ENCODE measurements at regions not wholly inside any gene's neighbourhood (a gene's known extent, or its start where the extent isn't known, plus 50 kb on each side); places are given as distances from the start of the nearest gene placed in this dataset.
"Not testable (repeated sequence)": the region's sequence is repeated elsewhere in the genome, so short reads cannot be mapped to it uniquely, and the experiment has no call there.

DNA sequence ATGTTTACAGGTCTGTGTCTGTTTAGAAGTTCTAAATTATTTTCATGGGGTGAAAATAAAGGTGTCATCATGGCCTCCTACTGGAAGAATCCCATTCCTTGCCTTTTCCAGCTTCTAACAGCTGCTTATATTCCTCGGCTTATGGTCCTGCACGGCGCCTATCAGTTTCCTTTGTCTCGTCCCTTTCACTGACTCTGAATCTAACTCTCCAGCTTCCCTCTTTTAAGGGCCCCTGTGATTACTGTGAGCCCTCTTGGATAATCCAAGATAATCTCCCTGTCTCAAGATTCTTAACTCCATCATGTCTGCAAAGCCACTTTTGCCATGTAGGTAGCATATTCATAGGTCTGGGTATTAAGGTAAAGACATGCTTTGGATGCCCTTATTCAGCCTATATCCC, 441.0 kb upstream of the ERCC4 start:
- no peak for DNase-seq

DNA sequence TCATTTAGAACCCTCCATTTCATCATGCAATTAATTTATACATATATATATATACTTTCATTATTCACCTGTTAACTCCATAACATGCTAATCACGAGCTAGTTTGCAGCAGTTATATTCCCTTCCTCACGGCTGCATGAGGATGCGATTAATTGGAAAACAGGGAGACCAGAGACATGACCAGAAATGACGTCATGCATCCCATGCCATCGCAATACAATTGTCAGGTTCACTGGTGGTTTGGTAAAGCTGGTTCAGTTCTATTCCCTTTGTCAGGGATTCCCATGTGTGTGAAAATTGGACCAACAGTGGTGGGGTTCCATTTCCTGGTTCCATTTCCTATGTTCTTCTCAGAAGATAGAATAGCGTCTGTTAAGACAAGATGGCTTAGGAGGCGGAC, 440.4 kb upstream of the ERCC4 start:
- DNase-seq = no peak

DNA sequence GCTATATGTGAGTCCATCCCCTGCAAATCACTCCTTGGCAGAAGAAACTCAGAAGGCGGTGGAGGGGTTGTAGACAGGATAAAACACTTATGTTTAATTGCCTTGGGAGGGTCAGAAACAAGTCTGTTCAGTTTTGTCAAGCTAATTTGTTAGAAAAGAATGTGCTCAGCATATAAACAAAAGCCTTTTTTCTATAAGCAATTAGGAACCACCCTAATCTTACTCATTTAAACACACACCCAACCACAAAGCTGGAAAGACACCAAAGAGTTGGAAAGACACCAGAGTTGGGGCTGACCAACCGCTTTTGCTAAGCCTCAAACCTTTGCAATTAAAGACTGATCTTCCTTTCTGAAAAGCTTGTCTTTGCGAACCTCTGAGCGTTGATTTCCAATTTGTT, 439.2 kb upstream of the ERCC4 start:
- DNase-seq = no peak

DNA sequence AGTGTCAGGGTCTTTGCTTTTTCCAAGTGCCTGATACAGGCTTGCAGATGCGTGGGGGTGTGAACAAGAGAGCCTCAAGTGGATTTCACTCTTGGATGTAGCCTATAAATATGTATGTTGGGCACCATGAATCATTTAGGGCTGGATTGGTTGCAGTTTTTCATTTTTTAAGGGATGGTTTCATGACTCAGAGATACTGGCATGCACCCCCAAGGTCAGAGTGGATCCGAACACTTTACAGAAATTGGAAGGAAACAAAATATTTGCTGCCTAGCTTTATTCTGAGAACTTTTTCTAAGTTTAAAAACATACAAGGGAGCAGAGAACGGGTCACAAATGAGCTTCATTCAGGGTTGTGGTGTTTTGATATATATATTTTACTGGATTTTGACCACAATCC, 436.8 kb upstream of the ERCC4 start:
- DNase-seq = no peak

DNA sequence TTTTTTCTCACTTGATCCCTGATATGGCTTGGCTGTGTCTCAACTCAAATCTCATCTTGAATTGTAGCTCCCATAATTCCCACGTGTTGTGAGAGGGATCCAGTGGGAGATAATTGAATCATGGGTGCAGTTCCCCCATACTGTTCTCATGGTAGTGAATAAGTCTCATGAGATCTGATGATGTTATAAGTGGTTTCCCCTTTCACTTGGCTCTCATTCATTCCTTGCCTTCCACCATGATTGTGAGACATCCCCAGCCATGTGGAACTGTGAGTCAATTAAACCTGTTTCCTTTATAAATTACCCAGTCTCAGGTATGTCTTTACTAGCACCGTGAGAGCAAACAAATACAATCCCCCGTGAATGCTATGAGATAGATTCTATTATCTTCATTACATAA, 430.5 kb upstream of the ERCC4 start:
- not testable (repeated sequence) for DNase-seq

DNA sequence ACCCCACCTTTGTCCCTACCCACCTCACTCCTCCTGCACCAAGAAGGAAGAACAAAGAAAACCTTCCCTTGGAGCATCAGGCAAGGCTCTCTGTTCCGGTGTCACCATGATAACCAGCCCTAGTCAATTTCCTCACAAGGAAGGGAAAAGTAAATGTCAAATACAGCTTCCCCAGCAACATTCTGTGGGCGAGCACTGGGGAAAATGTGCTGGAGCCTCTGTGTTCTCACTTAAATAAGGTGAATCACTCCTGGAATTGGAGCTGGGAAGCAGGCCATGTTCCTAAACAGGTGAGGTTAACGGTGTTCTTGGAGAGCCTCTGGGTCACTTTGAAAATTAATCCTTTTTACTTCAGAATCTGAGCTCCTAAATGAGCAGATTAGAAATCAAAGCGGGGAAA, 427.9 kb upstream of the ERCC4 start:
- no peak for DNase-seq

DNA sequence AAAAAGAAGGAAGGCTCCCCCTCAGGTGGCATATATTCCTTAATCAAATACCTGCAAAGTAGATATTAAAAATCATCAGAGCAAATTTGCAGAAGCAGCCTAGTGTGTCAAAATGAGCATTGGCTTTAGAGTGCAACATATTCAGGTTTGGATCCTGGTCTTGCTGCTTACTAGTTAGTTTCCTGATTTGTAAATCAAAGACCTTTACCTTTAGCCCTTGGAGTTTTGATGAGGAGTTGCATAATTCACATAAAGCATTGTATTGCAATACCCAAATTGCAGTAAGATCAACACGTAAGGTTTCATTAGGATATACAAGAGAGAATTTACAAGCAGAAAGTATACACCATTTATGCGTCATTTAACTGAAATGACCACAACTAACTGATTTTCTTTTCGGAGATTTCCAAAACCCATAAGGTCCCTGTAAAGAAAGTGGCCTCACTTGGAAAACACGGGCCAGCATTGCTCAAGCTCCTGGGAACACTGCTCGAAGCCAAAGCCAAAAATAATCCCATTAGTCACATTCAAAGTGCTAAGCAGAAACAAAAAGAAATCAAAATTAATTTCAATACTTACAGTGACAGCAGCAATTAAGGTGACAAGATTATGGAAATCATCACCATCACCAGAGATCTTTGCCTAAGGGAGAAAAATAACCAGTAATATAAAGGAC, 415.9 kb upstream of the ERCC4 start:
- no peak for DNase-seq

DNA sequence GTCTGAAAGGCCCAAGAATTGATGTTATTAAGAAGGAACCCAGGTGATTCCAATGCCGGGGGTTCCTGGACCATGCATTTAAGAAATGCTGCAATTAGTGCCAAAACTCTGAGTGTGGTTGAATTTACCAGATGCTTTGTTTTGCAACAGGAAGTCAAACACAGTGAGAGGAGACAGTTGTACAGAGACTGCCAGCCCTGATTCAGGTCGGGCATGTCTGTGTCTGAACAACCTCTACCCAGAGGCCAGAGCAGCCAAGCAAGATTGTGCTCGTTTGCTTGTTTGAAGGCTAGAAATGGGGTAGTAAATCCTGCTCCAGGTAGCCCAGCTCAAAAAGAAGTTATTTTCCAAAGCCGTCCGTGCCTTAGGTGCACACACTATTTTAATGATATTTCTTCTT, 412.4 kb upstream of the ERCC4 start:
- no peak for DNase-seq

DNA sequence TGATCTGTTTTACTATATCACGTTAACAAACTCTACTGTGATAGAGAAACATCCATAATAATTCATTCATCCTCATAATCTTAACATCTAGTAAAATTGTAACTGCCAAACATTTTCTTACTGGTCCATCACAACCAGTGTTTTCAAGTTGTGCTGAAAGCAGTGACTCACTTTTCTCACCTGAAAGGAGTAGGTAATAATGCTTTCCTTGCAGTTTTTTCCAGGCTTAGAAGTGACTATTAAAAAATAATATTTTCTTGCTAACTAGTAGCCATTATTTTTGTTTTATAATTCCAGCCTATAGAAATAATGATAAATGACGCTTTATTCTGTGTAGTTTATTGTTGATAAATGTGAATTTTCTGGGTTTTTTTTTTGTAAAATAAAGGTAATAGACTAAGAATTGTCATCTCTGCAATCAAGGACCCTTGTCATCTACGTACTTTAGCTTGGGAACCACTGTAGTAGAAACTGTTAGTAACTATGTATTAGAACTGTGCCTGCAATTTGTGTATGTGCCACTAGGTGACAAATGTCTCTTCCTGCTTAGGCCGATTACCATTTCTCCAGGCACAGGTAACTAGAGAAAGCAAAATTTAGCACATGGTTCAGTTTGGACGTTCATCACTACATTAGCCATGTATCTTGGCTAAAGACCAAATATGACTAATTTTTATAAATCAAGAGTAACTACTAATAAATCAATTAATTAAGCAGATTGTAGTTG, 409.4 kb upstream of the ERCC4 start:
- no peak for DNase-seq

DNA sequence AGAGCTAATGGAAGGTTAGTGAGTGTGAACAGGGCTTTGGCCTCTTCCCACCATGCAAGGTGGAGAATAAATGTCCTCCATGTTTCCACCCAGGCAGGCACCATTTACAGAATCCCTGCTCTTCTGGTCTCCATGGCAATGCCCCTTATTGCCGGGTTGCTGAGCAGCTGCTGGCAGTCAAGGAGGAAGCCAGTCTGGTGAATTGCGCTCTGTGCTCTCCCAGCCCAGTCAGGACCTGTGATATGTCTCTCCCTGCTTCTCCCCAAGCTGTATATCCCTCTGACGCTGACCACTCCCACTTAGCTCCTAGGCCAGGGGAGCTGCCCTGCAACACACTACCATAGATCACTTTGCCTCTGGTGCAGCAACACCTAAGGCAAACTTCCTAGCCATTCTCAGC, 402.1 kb upstream of the ERCC4 start:
- DNase-seq = no peak

DNA sequence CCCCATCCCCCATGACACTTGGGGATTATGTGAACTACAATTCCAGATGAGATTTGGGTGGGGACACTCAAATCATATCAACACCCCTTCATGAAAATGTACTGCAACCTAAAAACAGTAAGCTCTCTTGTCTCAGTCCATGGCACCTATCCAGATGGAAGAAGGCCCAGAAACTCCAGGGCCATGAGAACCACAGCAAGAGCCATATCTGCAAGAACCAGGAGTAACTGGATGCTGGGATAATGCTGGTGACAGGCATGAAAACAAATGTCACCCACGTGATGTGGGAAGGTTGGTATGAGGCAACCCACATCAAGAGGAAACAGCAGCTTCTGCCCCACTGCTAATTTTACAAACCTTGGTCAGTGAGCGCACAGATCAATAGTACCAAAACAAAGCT, 400.1 kb upstream of the ERCC4 start:
- no peak for DNase-seq

DNA sequence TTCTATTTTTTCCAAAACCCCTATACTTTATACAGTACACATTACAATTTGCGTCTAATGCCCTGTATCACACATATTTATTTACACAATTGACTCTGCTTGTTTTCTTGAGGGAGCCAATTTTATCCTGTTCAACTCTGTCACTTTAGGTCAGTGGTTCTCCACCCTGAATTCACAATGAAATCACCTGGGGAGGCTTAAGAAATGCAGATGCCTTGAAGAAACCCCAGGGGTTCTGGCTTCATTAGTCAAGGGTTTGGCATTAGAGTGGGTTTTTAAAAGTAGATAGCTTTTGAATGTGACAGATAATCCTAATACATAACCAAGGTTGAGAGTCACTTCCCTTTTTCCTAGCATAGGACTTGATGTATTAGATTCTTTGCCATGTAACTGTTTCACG, 398.6 kb upstream of the ERCC4 start:
- DNase-seq = no peak

DNA sequence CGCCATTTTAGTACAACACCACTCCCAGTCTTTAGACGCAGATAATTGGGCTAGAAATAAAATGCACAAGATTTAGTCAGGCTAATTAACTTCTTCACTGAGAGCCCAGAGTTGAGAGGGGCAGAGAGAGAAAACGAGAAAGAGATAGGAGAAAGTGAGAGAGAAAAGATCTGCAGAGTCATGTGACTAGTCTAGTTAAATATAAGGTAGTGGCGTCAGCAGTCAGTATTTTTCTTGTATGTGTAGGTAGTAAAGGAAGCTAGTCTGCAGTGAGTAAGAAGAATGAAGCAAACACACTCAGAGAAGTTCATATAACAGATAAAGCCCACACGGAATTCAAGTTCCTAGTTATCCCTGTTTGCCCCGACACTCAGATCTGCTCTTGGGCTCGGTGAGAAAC, 392.6 kb upstream of the ERCC4 start:
- DNase-seq = no peak

DNA sequence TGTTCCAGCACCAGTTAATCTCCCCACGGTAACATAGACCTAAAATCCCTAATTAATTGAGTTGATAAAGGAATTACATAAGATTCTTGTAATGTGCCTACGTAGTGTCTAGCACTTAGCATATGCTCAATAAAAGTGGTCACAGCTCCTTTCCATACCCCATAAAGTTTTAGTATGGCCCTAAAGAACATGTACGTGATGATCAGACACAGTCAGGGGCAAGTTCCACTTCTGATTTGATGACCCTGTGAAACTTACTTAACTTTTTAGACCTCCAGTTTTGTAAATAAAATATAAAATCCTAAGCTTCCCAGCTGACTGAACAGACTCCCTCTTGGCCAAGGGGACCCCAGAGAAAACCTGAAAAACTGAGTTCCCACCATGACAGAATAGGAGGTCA, 391.3 kb upstream of the ERCC4 start:
- no peak for DNase-seq

DNA sequence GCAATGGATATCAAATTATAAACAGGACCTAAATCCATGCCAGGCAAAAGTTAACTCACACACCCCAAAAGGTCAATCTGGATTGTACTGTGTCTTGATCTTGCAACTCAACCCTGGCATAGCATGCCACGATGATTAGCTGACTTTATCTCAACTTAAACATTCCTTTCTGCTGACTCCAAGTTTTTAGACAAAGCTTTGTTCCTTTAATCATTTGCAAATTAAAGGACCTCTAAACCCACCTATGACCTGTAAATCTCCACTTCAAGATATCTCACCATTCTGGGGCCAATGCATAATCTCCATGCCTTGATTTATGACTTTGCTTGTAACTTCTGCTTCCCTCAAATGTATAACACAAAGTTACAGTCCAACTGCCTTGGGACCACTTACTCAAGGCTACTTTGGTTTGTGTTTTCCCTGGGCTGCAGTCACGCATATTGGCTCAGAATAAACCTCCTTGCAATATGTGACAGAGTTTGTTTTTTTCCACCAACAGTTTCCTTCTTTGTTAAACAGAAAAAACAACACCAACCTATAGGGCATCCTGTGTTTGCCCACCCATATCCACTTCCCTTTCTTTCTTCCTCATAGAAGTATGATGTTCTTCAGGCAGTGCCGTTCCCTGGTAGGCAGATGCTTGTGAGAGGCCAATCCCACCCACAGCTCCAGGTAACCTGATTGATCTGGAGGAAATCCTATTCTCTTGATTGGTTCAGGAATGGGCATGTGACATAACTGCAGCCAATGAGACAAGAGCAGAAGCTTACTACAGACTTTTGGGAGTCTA, 390.6 kb upstream of the ERCC4 start:
- DNase-seq = no peak

DNA sequence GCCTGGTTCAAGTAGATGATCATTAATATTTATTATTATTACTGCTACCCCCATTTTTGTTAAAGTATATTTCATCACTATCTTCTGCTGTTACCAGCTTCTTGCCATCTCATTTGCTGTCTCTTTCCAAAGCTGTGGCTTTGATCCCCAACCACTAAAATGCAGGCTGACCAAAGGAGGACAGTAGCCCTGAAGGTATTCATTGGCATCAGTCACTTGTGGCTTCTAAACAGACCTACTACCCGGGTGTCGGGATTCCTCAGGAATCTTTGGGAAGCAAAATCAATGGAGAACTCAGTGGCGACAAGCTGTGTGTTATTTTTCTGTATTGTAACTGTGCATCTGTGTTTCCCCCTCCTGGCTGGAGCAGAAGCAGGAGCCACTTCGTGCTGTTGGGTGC, 379.2 kb upstream of the ERCC4 start:
- no peak for DNase-seq

DNA sequence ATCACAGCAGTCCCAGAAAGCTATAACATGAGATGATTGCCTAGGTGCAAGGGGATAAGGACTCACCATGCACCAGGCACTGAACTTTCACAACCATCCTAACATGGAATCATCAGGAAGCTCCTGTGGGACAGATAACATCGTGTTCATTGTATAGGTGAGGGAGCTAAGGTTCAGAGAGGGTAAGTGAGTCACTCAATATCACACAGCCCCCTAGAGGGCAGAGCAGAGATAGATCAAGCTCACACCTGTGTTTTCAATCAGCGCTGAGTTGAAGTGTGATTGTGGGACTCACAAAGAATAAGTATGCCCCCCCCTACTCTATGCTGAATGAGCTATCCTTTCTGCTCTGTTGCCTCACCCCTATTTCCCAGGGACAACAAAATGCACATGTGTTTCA, 377.7 kb upstream of the ERCC4 start:
- no peak for DNase-seq

DNA sequence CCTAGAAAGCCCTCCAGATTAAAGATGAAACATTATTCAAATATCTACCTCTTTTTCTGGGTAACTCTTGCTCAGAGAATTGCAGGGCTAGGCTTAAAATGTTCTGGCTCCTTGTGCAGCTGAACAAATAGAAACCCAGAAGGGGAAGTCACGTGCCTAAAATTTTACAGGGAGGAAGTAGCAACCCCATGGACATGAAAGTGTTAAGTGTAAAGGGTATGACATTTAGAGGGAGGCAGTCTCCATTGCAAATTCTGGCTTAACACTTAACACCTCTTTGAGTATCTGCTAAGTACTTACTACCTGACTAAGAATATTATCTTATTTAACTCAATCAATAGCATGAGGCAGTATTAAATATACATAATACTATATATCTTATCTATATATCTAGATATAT, 376.1 kb upstream of the ERCC4 start:
- DNase-seq = no peak

DNA sequence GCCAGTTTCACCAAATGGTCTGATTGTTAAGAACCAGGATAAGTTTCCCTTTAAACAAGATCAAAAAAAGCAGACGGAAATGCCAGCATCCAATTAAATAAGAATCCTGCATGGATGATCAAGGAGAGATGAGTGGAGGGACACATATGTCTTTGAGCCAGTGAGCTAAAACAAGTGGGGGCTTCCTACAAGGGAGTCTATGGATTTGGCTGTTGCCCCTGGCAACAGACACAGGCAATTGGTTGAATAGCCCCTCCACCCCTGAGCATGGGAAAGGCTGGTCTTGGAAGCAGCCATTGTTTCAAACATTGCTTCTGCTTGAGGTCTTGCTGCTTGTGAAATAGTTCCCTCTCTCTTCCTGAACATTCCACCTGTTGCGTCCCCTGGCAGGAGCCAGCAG, 374.7 kb upstream of the ERCC4 start:
- DNase-seq = no peak

DNA sequence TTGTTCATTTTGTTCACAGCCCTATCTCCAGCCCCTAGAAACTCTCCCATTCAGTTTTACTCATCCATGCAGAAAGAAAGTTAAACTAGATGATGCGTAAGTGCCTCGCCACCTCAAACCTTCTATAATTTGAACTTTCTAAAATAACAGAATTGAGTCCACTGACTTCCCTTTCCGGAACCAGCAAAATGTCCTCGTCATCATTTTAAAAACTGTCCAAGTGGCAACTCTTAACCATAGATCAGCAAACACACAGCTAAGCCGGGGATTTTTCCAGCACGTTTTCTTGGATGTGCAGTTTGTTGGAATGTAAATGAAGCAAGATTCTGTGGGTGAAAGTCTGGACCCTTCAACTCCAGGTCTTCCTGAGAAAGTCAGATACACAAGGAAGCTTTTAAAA, 369.7 kb upstream of the ERCC4 start:
- no peak for DNase-seq

DNA sequence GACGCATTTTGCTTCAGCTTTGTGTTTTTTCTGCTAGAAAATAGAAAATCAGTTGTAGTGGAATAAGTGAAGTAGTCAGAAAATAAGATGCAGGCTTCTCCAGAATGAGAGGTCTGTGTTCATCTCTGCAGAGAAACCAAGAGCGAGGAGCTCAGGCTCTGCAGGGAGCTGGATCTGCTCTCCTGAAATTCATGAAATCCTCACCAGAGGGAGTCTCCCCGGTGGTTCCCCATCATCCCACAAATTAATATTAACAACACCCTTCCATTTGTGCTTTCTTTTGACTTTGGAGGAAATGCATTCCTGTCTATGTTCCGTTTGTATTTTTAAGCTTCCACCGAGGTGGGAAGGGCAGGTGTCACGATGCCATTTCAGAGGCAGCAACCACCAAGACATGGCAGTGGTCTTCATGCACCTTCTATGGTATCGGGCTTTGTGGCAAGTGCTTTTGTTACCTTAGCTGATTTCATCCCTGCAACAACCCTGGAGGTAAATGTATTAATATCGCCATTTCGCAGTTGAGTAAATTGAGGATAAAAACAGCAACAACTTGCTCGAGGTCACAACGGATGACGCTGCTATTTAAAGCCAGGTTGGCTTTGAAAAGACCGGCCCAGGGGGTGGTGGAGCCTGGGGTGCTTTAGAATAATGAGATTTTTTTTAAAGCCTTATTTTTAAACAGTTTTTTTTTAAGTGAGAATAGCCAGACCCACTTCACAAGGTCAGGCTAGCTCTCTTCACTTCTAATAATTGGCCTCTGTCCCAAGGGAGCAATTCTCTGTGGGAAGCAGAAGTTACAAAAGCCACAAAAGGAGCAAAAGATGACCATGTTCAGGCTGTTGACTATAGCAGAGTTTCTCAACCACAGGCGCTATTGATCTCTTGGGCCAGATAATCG, 367.6 kb upstream of the ERCC4 start:
- no peak for DNase-seq

DNA sequence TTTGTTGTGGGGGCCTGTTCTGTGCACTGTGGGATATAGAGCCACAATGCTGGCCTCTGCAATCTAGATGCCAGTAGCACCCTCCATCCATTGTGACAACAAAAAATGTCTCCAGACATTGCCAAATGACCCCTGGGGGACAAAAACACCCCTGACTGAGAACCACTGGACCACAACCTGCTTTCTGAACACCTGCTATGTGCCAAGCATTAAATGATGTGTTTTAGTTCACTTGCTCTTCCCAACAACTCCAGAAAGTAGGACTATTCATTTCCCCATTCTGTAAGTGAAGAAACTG, 367.0 kb upstream of the ERCC4 start:
- no peak for DNase-seq

DNA sequence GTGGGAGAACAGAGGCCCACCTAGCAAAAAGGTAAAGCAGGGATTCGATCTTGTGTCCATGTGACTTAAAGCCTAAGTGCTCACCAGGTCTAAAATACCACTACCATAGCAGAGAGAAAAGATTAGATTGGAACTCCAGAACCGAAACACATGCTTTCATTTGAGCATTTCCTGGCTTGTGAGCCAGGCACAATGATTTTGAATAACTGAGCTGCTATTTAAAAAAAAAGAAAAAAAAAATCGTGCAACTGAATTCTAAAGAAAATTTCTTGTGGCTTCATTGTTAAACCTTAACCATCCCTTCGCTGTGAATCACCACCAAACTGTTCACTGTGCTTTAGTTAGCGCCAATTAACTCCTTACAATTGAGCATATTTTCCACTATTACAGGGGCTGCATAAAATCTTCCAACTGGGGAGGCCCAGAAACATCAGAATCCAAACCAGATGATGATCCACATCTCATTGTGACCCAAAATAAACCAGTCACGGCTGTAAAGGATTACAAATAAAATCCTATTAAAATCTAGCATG, 366.4 kb upstream of the ERCC4 start:
- no peak for DNase-seq
